ENCODE measurements at regions not wholly inside any gene's neighbourhood (a gene's known extent, or its start where the extent isn't known, plus 50 kb on each side); places are given as distances from the start of the nearest gene placed in this dataset.

GRCh38 chr14:55855751-55856150, 262.5 kb upstream of the PELI2 start:
- in situ Hi-C loops (cut with MboI; ENCODE audit: low sequenced_read_pairs) (no loop called here), intact Hi-C loops (cut with micrococcal nuclease) (no loop called here), dilution Hi-C loops (cut with HindIII; ENCODE audit: low sequenced_read_pairs, unreplicated experiment) (no loop called here)
- no peaks in the 10 kb centered on the region for H3K79me1 ChIP-seq (ENCODE audit: low read depth in 1 of 2, low read length in 2 of 2)
- H2AFZ ChIP-seq (replicated peaks; ENCODE audit: low read length, poor library complexity) = no peak overlapping the region
- no peak overlapping the region for H4K91ac ChIP-seq (ENCODE audit: insufficient read depth, low read depth, low read length)
- H3K14ac ChIP-seq (replicated peaks; ENCODE audit: low read depth, low read length) = no peak overlapping the region
- no peak overlapping the region for H3K27ac ChIP-seq (ENCODE audit: insufficient read depth, low read length)
- no peak overlapping the region for H2BK5ac ChIP-seq (ENCODE audit: low read depth, low read length, poor library complexity, severe bottlenecking)
- no peak overlapping the region for H3K4me3 ChIP-seq (ENCODE audit: insufficient read depth, low read depth, low read length)
- H3K56ac ChIP-seq (ENCODE audit: extremely low read depth, insufficient read depth, low read length) = no peak overlapping the region
- TF ChIP-seq RCOR1 (IDR thresholded peaks at IDR 0.05; ENCODE audit: insufficient replicate concordance, low read length) (no peak), MAZ (IDR thresholded peaks at IDR 0.05; ENCODE audit: borderline replicate concordance, low read depth, low read length) (no peak), BHLHE40 (IDR thresholded peaks at IDR 0.05; ENCODE audit: low read depth, low read length) (no peak), NFE2L2 (IDR thresholded peaks at IDR 0.05; ENCODE audit: low read depth, low read length) (no peak), ELK1 (IDR thresholded peaks at IDR 0.05; ENCODE audit: borderline replicate concordance, low read depth, low read length) (no peak), MXI1 (IDR thresholded peaks at IDR 0.05; ENCODE audit: borderline replicate concordance, low read depth, low read length) (no peak), CEBPB (IDR thresholded peaks at IDR 0.05; ENCODE audit: low read depth, low read length) (no peak), RAD21 (IDR thresholded peaks at IDR 0.05; ENCODE audit: low read length) (no peak), POLR2A (IDR thresholded peaks at IDR 0.05; ENCODE audit: low read depth, low read length) (no peak), MAFK (IDR thresholded peaks at IDR 0.05; ENCODE audit: low read depth, low read length) (no peak), SMC3 (IDR thresholded peaks at IDR 0.05; ENCODE audit: low read depth, low read length) (no peak), CTCF (conservative IDR thresholded peaks at IDR 0.05; ENCODE audit: low read depth, low read length) (no peak), USF2 (IDR thresholded peaks at IDR 0.05; ENCODE audit: low read depth, low read length) (no peak), RFX5 (IDR thresholded peaks at IDR 0.05; ENCODE audit: low read depth, low read length) (no peak), FOS (IDR thresholded peaks at IDR 0.05; ENCODE audit: low read depth, low read length) (no peak), CHD1 (IDR thresholded peaks at IDR 0.05; ENCODE audit: low read depth, low read length) (no peak)
- no peak overlapping the region for H2AK5ac ChIP-seq (ENCODE audit: low read depth, low read length)
- WGBS, 2 experiments (ENCODE audit: extremely low coverage in 2 of 2, insufficient read length in 1 of 2) = no CpG with 5 or more reads among the region's 2 CpGs
- no peak overlapping the region for H2BK120ac ChIP-seq (ENCODE audit: low read depth, low read length)
- no peak overlapping the region for H3K18ac ChIP-seq (ENCODE audit: low read depth, low read length)
- H4K20me1 ChIP-seq (ENCODE audit: insufficient read depth, low read length) = no peaks in the 10 kb centered on the region
- ChIA-PET CTCF (no interaction called here), POLR2A (ENCODE audit: unreplicated experiment) (no interaction called here)
- no peak for DNase-seq
- H3K9ac ChIP-seq (ENCODE audit: low read depth, low read length) = no peak overlapping the region
- H4K5ac ChIP-seq (ENCODE audit: low read depth, low read length) = no peak overlapping the region
- H3K23ac ChIP-seq (ENCODE audit: low read depth, low read length) = no peak overlapping the region
- no TSS peak for BruUV-seq (replicated peaks)
- no peaks in the 10 kb centered on the region for H3K36me3 ChIP-seq (ENCODE audit: control insufficient read depth, insufficient read depth, low read length)
- peaks cover 4% of the 10 kb centered on the region for H3K4me1 ChIP-seq (ENCODE audit: control insufficient read depth, insufficient read depth, low read length)
- no peak for ATAC-seq (ENCODE audit: low read depth)
- H3K9me3 ChIP-seq (ENCODE audit: control insufficient read depth, insufficient read depth, low read length) = peaks cover 2% of the 10 kb centered on the region; the same call in 1 of the 2 replicates
- H4K8ac ChIP-seq (ENCODE audit: low read depth in 2 of 2, low read length in 2 of 2) = no peak overlapping the region
- H2BK15ac ChIP-seq (ENCODE audit: low read depth, low read length) = no peak overlapping the region
- no peak overlapping the region for H2AK9ac ChIP-seq (replicated peaks; ENCODE audit: low read depth, low read length, poor library complexity)
- H3K4ac ChIP-seq (ENCODE audit: low read depth, low read length) = no peak overlapping the region
- H3K4me2 ChIP-seq (ENCODE audit: low read depth, low read length) = no peak overlapping the region
- no peaks in the 10 kb centered on the region for H3K27me3 ChIP-seq (ENCODE audit: control insufficient read depth, insufficient read depth, low read length)
- H3K9me1 ChIP-seq (ENCODE audit: insufficient read depth, low read length) = peaks cover 5% of the 10 kb centered on the region
- no peak overlapping the region for H2BK20ac ChIP-seq (ENCODE audit: low read depth, low read length)
